Spleen (tissue), 11 donors: ENCODE measurements at regions not wholly inside any gene's neighbourhood (a gene's known extent, or its start where the extent isn't known, plus 50 kb on each side); places are given as distances from the start of the nearest gene placed in this dataset.

ENCODE experiments used
- DNase-seq: peaks from one replicate; pipeline ENCODE4 v3.0.0-alpha.2; 2020
- H3K27ac ChIP-seq, 8 donors: fragments of 200-600 bp; sonication (generic) in 7 of 8; 1 replicate in 4 of 8; 2 replicates in 4 of 8; pipeline versions ENCODE4 v1.5.0 to v1.8.0; 2016 to 2021; ENCODE audit warnings: inconsistent platforms in 4 of 8, mild to moderate bottlenecking in 4 of 8, moderate library complexity in 1 of 8
- H3K27me3 ChIP-seq, 7 donors: fragments of 200-600 bp; sonication (generic) in 6 of 7; replicated peaks in 1 of 7; 1 replicate in 4 of 7; 2 replicates in 3 of 7; pipeline versions ENCODE4 v1.5.0 to v1.8.0; 2016 to 2021; ENCODE audit warnings: inconsistent platforms in 3 of 7, mild to moderate bottlenecking in 1 of 7
- H3K36me3 ChIP-seq, 6 donors: fragments of 200-600 bp; sonication (generic) in 5 of 6; 1 replicate in 4 of 6; 2 replicates in 2 of 6; pipeline versions ENCODE4 v1.5.0 to v1.8.0; 2016 to 2021; ENCODE audit warnings: inconsistent platforms in 2 of 6
- H3K4me1 ChIP-seq, 6 donors: fragments of 200-600 bp; sonication (generic) in 5 of 6; 1 replicate in 3 of 6; 2 replicates in 3 of 6; pipeline versions ENCODE4 v1.5.0 to v1.8.0; 2016 to 2021; ENCODE audit warnings: inconsistent platforms in 3 of 6
- H3K4me3 ChIP-seq, 8 donors: fragments of 200-600 bp; sonication (generic) in 7 of 8; 1 replicate in 4 of 8; 2 replicates in 4 of 8; pipeline versions ENCODE4 v1.5.0 to v1.8.0; 2016 to 2021; ENCODE audit warnings: inconsistent platforms in 4 of 8, mild to moderate bottlenecking in 4 of 8, moderate library complexity in 2 of 8
- H3K9me3 ChIP-seq, 8 donors: fragments of 200-600 bp; sonication (generic) in 7 of 8; 1 replicate in 4 of 8; 2 replicates in 4 of 8; pipeline versions ENCODE4 v1.5.0 to v1.8.0; 2016 to 2021; ENCODE audit warnings: inconsistent platforms in 4 of 8
- POLR2A ChIP-seq, 3 donors: fragments of 450-650 bp; IDR thresholded peaks; one replicate each; pipeline ENCODE4 v1.5.1; 2017; ENCODE audit warnings: antibody characterized with exemption in 3 of 3, mild to moderate bottlenecking in 1 of 3
- POLR2AphosphoS5 ChIP-seq, 3 donors: sonication (generic); formaldehyde crosslinking; IDR thresholded peaks; one replicate each; pipeline ENCODE4 v1.5.1; 2017; ENCODE audit warnings: antibody characterized with exemption in 3 of 3
- WGBS, 5 donors: extraction: QIAGEN DNeasy Blood & Tissue Kit in 3 of 5; methylation state at CpG; one replicate each; pipeline versions ENCODE4 v1.1.5 to v1.1.7; 2013 to 2018; 5-methylcytosine and 5-hydroxymethylcytosine counted together
- intact Hi-C: fragments of 100-400 bp; cut with DNase I; formaldehyde crosslinking; loops from one replicate; pipeline ENCODE4 v1.15.0; 2023; ENCODE audit warnings: low total_unique reads
- TF ChIP-seq, protein P1 (sequence below), 11 experiments: fragments of 200-600 bp in 7 of 11; fragments of 450-650 bp in 4 of 11; sonication (generic) in 4 of 11; IDR thresholded peaks in 8 of 11; conservative IDR thresholded peaks in 3 of 11; 1 replicate in 7 of 11; 2 replicates in 4 of 11; pipeline versions ENCODE4 v1.4.0 to v1.8.0; 2016 to 2021; ENCODE audit warnings: antibody characterized with exemption in 11 of 11, inconsistent platforms in 4 of 11, mild to moderate bottlenecking in 1 of 11
- donor health status: healthy with polysubstance abuse.
- donor health status: DM: no; HTN: no; CAD: no; lungs with moderate emphysema.
- donor health status: DM: no; HTN: no; CAD: no.
- donor health status: Bipolar disorder and iron deficiency.
- donor health status: healthy.
- donor health status: DM: no; HTN: no; CAD: no.
- donor health status: DM: yes; HTN: yes; CAD: no.

DNA sequence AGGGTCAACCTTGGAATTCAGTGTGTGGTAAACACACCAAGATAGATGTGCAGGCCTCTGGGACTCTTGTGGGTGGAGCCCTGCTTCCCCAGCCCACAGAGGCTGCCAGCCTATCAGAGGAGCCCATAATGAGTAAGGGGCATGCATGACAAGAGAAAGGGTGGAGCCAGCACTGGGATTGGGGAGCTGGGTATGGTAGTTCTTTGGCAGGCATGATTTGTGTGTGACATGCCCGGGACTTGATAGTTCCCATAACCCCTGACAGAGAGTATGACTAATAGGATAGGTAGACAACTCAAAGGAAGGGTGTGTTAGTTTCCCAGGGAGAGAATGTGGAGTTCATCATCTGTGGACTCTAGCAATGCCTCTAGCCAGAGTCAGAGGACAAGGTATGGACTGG lies 143.0 kb downstream of the EMP1 start:
- no peaks in the 10 kb centered on the region for H3K4me1 ChIP-seq
- H3K9me3 ChIP-seq: no peaks in the 10 kb centered on the region
- H3K36me3 ChIP-seq: no peaks in the 10 kb centered on the region
- WGBS, 5 donors: 72 to 94% (median 88%) methylated on average over 1 of the region's 1 CpG
- TF ChIP-seq POLR2AphosphoS5 (IDR thresholded peaks at IDR 0.05): no peak
- TF ChIP-seq POLR2A (IDR thresholded peaks at IDR 0.05): no peak
- TF ChIP-seq, protein P1, sequence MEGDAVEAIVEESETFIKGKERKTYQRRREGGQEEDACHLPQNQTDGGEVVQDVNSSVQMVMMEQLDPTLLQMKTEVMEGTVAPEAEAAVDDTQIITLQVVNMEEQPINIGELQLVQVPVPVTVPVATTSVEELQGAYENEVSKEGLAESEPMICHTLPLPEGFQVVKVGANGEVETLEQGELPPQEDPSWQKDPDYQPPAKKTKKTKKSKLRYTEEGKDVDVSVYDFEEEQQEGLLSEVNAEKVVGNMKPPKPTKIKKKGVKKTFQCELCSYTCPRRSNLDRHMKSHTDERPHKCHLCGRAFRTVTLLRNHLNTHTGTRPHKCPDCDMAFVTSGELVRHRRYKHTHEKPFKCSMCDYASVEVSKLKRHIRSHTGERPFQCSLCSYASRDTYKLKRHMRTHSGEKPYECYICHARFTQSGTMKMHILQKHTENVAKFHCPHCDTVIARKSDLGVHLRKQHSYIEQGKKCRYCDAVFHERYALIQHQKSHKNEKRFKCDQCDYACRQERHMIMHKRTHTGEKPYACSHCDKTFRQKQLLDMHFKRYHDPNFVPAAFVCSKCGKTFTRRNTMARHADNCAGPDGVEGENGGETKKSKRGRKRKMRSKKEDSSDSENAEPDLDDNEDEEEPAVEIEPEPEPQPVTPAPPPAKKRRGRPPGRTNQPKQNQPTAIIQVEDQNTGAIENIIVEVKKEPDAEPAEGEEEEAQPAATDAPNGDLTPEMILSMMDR (IDR thresholded peaks at IDR 0.05 in 8 of 11, conservative IDR thresholded peaks at IDR 0.05 in 3 of 11): no peak
- H3K4me3 ChIP-seq: no peak overlapping the region
- intact Hi-C loops: no loop called here
- H3K27me3 ChIP-seq: no peaks in the 10 kb centered on the region
- DNase-seq: no peak
- H3K27ac ChIP-seq: no peak overlapping the region

DNA sequence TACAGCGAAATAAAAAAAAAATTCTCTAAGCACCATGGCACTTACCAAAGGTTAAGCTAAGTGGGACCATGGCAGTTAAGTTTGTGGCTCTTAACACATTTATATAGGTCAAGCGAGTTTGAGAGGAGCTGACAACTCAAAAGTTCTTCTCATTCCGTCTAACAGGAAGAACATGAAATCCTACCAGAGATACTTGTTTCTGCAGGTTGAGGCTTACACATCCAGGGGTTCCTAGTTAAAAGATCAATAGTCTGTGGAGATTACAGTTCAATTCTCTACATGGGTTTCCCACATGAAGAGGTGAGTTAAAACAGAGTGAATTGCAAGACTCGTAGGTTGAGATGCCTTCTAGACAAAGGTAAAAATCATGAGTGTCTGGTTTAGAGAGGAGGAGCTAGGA lies 142.6 kb downstream of the EMP1 start:
- Histone ChIP-seq H3K9me3 (no peaks in the 10 kb centered on the region), H3K4me1 (no peaks in the 10 kb centered on the region), H3K4me3 (no peak overlapping the region), H3K36me3 (no peaks in the 10 kb centered on the region), H3K27me3 (no peaks in the 10 kb centered on the region), H3K27ac (no peak overlapping the region)
- WGBS, 5 donors: 85 to 93% (median 88%) methylated on average over 4 of the region's 4 CpGs
- no peak for DNase-seq
- TF ChIP-seq, protein P1 (IDR thresholded peaks at IDR 0.05 in 8 of 11, conservative IDR thresholded peaks at IDR 0.05 in 3 of 11): no peak
- TF ChIP-seq POLR2A (IDR thresholded peaks at IDR 0.05) (no peak), POLR2AphosphoS5 (IDR thresholded peaks at IDR 0.05) (no peak)
- intact Hi-C loops: no loop called here

DNA sequence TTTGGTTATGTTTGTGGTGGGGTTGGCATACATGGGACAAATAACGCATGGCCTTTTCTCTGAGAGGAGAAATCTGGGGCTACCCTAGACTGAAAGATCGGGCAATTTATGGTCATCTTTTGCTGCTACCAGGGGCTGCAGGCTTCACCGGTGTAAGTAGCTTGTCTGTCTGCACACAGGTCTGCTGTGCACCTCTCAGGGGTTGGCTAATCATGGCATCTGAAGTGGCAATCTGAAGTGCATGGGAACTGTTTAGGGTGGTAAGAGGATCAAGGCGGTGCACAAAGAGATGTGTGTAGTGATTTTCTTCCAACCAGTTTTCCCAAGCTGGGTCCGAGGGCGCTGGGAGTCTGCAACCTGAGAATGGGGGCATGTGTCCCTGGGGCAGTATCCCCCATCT lies 141.3 kb downstream of the EMP1 start:
- Histone ChIP-seq H3K27ac (no peak overlapping the region), H3K4me1 (no peaks in the 10 kb centered on the region), H3K4me3 (no peak overlapping the region), H3K9me3 (no peaks in the 10 kb centered on the region), H3K36me3 (no peaks in the 10 kb centered on the region), H3K27me3 (no peaks in the 10 kb centered on the region)
- TF ChIP-seq, protein P1 (IDR thresholded peaks at IDR 0.05 in 8 of 11, conservative IDR thresholded peaks at IDR 0.05 in 3 of 11): no peak
- no peak for TF ChIP-seq POLR2A (IDR thresholded peaks at IDR 0.05)
- TF ChIP-seq POLR2AphosphoS5 (IDR thresholded peaks at IDR 0.05): no peak
- intact Hi-C loops: no loop called here
- no peak for DNase-seq
- WGBS, 5 donors: 67 to 79% (median 78%) methylated on average over 6 of the region's 6 CpGs

DNA sequence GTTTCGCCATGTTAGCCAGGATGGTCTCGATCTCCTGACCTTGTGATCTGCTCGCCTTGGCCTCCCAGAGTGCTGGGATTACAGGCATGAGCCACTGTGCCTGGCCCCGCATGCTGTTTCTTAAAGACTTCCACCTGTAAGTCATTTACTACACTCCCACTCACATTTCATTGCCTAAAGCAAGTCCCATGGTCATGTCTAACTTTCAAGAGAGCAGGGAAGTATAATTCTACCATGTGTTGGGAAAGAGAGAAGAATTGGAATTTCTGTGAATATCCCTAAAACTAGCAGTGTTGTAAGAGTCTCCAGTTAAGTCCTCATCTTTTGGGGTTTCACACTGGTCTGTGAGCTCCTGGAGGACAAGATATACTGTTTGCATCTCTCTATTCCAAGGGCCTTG lies 139.7 kb downstream of the EMP1 start:
- 79 to 93% (median 84%) methylated on average over 4 of the region's 4 CpGs for WGBS, 5 donors
- no peaks in the 10 kb centered on the region for H3K36me3 ChIP-seq
- DNase-seq: no peak
- no peak overlapping the region for H3K4me3 ChIP-seq
- no peak for TF ChIP-seq POLR2AphosphoS5 (IDR thresholded peaks at IDR 0.05)
- TF ChIP-seq POLR2A (IDR thresholded peaks at IDR 0.05): no peak
- TF ChIP-seq, protein P1 (IDR thresholded peaks at IDR 0.05 in 8 of 11, conservative IDR thresholded peaks at IDR 0.05 in 3 of 11): no peak
- no peak overlapping the region for H3K27ac ChIP-seq
- no peaks in the 10 kb centered on the region for H3K4me1 ChIP-seq
- H3K27me3 ChIP-seq: no peaks in the 10 kb centered on the region
- intact Hi-C loops: no loop called here
- H3K9me3 ChIP-seq: peaks cover 0 to 4% (median 0%) of the 10 kb centered on the region in 8 donors
